PC-3 (cell line): ENCODE measurements at regions not wholly inside any gene's neighbourhood (a gene's known extent, or its start where the extent isn't known, plus 50 kb on each side); places are given as distances from the start of the nearest gene placed in this dataset.

ENCODE experiments used
- ATAC-seq: fragments of 200-7000 bp; cut with Tn5 transposase; 2 replicates; pipeline ENCODE4 v1.9.1; 2020; ENCODE audit warnings: mild to moderate bottlenecking, moderate library complexity
- BruUV-seq: library from RNA; stranded (reverse); fragments of 400-500 nt; replicated peaks from 2 replicates; lab custom pipeline; 2021; lab: Mats Ljungman, UMichigan
- CTCF ChIA-PET: fragments of 300-600 bp; sonication (Branson Sonifier 250); formaldehyde crosslinking; loops from one replicate; lab custom pipeline; 2022; ENCODE audit warnings: antibody characterized with exemption; lab: Charles Lee
- POLR2A ChIA-PET: fragments of 300-600 bp; sonication (Branson Sonifier 250); formaldehyde crosslinking; loops from one replicate; lab custom pipeline; 2022; ENCODE audit warnings: antibody characterized with exemption; ENCODE audit not compliant: unreplicated experiment; lab: Charles Lee
- DNase-seq: peaks from one replicate; pipeline ENCODE4 v3.0.0-alpha.2; 2015
- H2AFZ ChIP-seq: fragments of 300-600 bp; sonication (generic); 2 replicates; pipeline ENCODE4 v1.6.0; 2016; ENCODE audit warnings: antibody characterized with exemption, low read length
- H3F3A ChIP-seq: fragments of 300-600 bp; sonication (generic); one replicate; pipeline ENCODE4 v1.6.0; 2017; ENCODE audit warnings: antibody characterized with exemption, low read length, control low read depth, mild to moderate bottlenecking; ENCODE audit not compliant: unreplicated experiment
- H3K27ac ChIP-seq: fragments of 300-600 bp; sonication (generic); 2 replicates; pipeline ENCODE4 v1.5.1; 2016; ENCODE audit warnings: mild to moderate bottlenecking, low read length
- H3K27me3 ChIP-seq: fragments of 300-600 bp; sonication (generic); 2 replicates; pipeline ENCODE4 v1.6.1; 2016; ENCODE audit warnings: low read length, mixed read lengths
- H3K36me3 ChIP-seq: fragments of 300-600 bp; sonication (generic); 2 replicates; pipeline ENCODE4 v1.6.1; 2016; ENCODE audit warnings: low read depth, mixed run types, low read length, mixed read lengths
- H3K4me1 ChIP-seq: fragments of 300-600 bp; sonication (generic); 2 replicates; pipeline ENCODE4 v1.5.1; 2016; ENCODE audit warnings: low read length; ENCODE audit not compliant: insufficient read depth
- H3K4me2 ChIP-seq: fragments of 300-600 bp; sonication (generic); 2 replicates; pipeline ENCODE4 v1.6.0; 2016; ENCODE audit warnings: low read length
- H3K4me3 ChIP-seq: fragments of 300-600 bp; sonication (generic); 2 replicates; pipeline ENCODE4 v1.5.1; 2016; ENCODE audit warnings: mild to moderate bottlenecking, low read length, mixed read lengths
- H3K79me2 ChIP-seq: fragments of 300-600 bp; sonication (generic); 2 replicates; pipeline ENCODE4 v1.6.1; 2017; ENCODE audit warnings: low read length, mixed read lengths
- H3K9ac ChIP-seq: fragments of 300-600 bp; sonication (generic); 2 replicates; pipeline ENCODE4 v1.6.0; 2016; ENCODE audit warnings: mild to moderate bottlenecking, low read length
- H3K9me2 ChIP-seq: fragments of 300-600 bp; sonication (generic); replicated peaks from 2 replicates; pipeline ENCODE4 v1.6.1; 2016; ENCODE audit warnings: mixed run types, low read length, mixed read lengths
- H3K9me3 ChIP-seq: fragments of 300-600 bp; sonication (generic); 2 replicates; pipeline ENCODE4 v1.6.1; 2016; ENCODE audit warnings: low read length, mixed read lengths
- H4K20me1 ChIP-seq: fragments of 300-600 bp; sonication (generic); 2 replicates; pipeline ENCODE4 v1.6.1; 2016; ENCODE audit warnings: low read length, mixed read lengths
- CTCF ChIP-seq: fragments of 300-600 bp; sonication (generic); conservative IDR thresholded peaks from 2 replicates; pipeline ENCODE4 v1.5.1; 2017; ENCODE audit warnings: antibody characterized with exemption, low read depth, mild to moderate bottlenecking, low read length
- EZH2 ChIP-seq: fragments of 300-600 bp; sonication (generic); IDR thresholded peaks from one replicate; pipeline ENCODE4 v1.6.1; 2017; ENCODE audit warnings: antibody characterized with exemption, mild to moderate bottlenecking, low read length; ENCODE audit not compliant: unreplicated experiment
- EZH2phosphoT487 ChIP-seq: fragments of 300-600 bp; sonication (generic); IDR thresholded peaks from 2 replicates; pipeline ENCODE4 v1.6.1; 2018; ENCODE audit warnings: mild to moderate bottlenecking, antibody characterized with exemption, low read length, borderline replicate concordance
- intact Hi-C: fragments of 100-400 bp; cut with micrococcal nuclease; formaldehyde crosslinking; loops from 2 replicates; pipeline ENCODE4 v1.9.0; 2023

GRCh38 chr18:34627137-34627920 is 82.8 kb upstream of the DTNA start:
- TF ChIP-seq EZH2phosphoT487: no peak
- Histone ChIP-seq H3K9ac (no peak overlapping the region), H3K4me1 (no peaks in the 10 kb centered on the region), H3K4me3 (no peak overlapping the region), H3K9me3 (no peaks in the 10 kb centered on the region), H3K27me3 (no peaks in the 10 kb centered on the region), H2AFZ (no peak overlapping the region), H3K4me2 (no peak overlapping the region), H3K27ac (no peak overlapping the region), H3K9me2 (no peaks in the 10 kb centered on the region), H3F3A (no peaks in the 10 kb centered on the region), H3K36me3 (no peaks in the 10 kb centered on the region), H3K79me2 (no peaks in the 10 kb centered on the region), H4K20me1 (no peaks in the 10 kb centered on the region)
- ChIA-PET CTCF (no interaction called here), POLR2A (no interaction called here)
- no TSS peak for BruUV-seq
- intact Hi-C loops: no loop called here
- ATAC-seq: no peak
- no peak for DNase-seq

- CTCF ChIA-PET: interaction anchor here (0.6 kb wide), 1 partner anchor 30 kb away, joined by 3 read pairs; no protein-coding TSS in a partner anchor
- BruUV-seq: no TSS peak
Observed at GRCh38 chr18:34631093-34631966, 78.8 kb upstream of the DTNA start.

GRCh38 chr18:34632321-34632720 is 77.8 kb upstream of the DTNA start:
- Histone ChIP-seq H3F3A (no peaks in the 10 kb centered on the region), H3K4me2 (no peak overlapping the region), H3K4me1 (no peaks in the 10 kb centered on the region), H4K20me1 (no peaks in the 10 kb centered on the region), H3K36me3 (no peaks in the 10 kb centered on the region), H3K27ac (no peak overlapping the region), H3K9ac (no peak overlapping the region), H3K9me3 (no peaks in the 10 kb centered on the region), H3K27me3 (no peaks in the 10 kb centered on the region), H2AFZ (no peak overlapping the region), H3K9me2 (no peaks in the 10 kb centered on the region), H3K79me2 (no peaks in the 10 kb centered on the region), H3K4me3 (no peak overlapping the region)
- ChIA-PET CTCF (no interaction called here), POLR2A (no interaction called here)
- no peak for ATAC-seq
- intact Hi-C loops: no loop called here
- DNase-seq: no peak
- BruUV-seq: no TSS peak
- no peak for TF ChIP-seq CTCF
- TF ChIP-seq EZH2phosphoT487: no peak
- TF ChIP-seq EZH2: no peak

More at GRCh38 chr18:34631093-34631966, 78.8 kb upstream of the DTNA start:
- Histone ChIP-seq H4K20me1 (no peaks in the 10 kb centered on the region), H3K79me2 (no peaks in the 10 kb centered on the region), H3K4me1 (no peaks in the 10 kb centered on the region), H3K9me2 (no peaks in the 10 kb centered on the region), H3K4me2 (no peak overlapping the region), H3K36me3 (no peaks in the 10 kb centered on the region), H3K9ac (no peak overlapping the region), H3K9me3 (no peaks in the 10 kb centered on the region), H2AFZ (no peak overlapping the region), H3K4me3 (no peak overlapping the region), H3K27ac (no peak overlapping the region), H3K27me3 (no peaks in the 10 kb centered on the region), H3F3A (no peaks in the 10 kb centered on the region)
- intact Hi-C loops: no loop called here
- DNase-seq (peak; percentile 1), ATAC-seq (no peak)
- TF ChIP-seq EZH2phosphoT487 (no peak), CTCF (no peak), EZH2 (no peak)
- POLR2A ChIA-PET: no interaction called here
